ENCODE measurements at regions not wholly inside any gene's neighbourhood (a gene's known extent, or its start where the extent isn't known, plus 50 kb on each side); places are given as distances from the start of the nearest gene placed in this dataset.

- H4K91ac ChIP-seq (replicated peaks; ENCODE audit: insufficient read length, low read length), result no peak overlapping the region
- H3K23me2 ChIP-seq (ENCODE audit: low read depth, low read length), result no peaks in the 10 kb centered on the region
- no peaks in the 10 kb centered on the region for H3K4me1 ChIP-seq (replicated peaks in 1 of 4; ENCODE audit: control insufficient read depth in 3 of 4, insufficient read depth in 4 of 4, low read length in 3 of 4)
- no peak overlapping the region for H3K9ac ChIP-seq (replicated peaks in 1 of 4; ENCODE audit: extremely low read depth in 1 of 4, low read depth in 3 of 4, low read length in 3 of 4)
- no peak overlapping the region for H3K56ac ChIP-seq (replicated peaks; ENCODE audit: insufficient read length, low read depth, low read length)
- FAIRE-seq (no peak), DNase-seq (ENCODE audit: low read depth in 1 of 2, low spot score in 2 of 2) (no peak)
- H3K79me2 ChIP-seq (ENCODE audit: control insufficient read depth in 1 of 2, insufficient read depth in 2 of 2, low read length in 2 of 2), result no peaks in the 10 kb centered on the region
- H3K9me3 ChIP-seq (ENCODE audit: insufficient read depth in 2 of 2, low read depth in 1 of 2, low read length in 1 of 2), result no peaks in the 10 kb centered on the region
- no peak overlapping the region for H4K8ac ChIP-seq (ENCODE audit: extremely low read depth, insufficient read depth, low read length)
- no peak overlapping the region for H2AK5ac ChIP-seq (ENCODE audit: low read depth, low read length)
- H2BK20ac ChIP-seq (ENCODE audit: low read length), result no peak overlapping the region
- 45% methylated on average over 2 of the region's 2 CpGs; no CpG with 5 or more reads in 1 of the 2 experiments for WGBS, 2 experiments (ENCODE audit: extremely low coverage in 1 of 2, insufficient coverage in 1 of 2, insufficient read length in 1 of 2, insufficient replicate concordance in 2 of 2, low coverage in 1 of 2, low lambda C conversion rate in 2 of 2, missing lambda C conversion rate in 1 of 2)
- H3K79me1 ChIP-seq (ENCODE audit: low read depth, low read length), result no peaks in the 10 kb centered on the region
- H3K4ac ChIP-seq (replicated peaks; ENCODE audit: insufficient read length, low read depth, low read length), result no peak overlapping the region
- H4K20me1 ChIP-seq (replicated peaks in 1 of 2; ENCODE audit: control insufficient read depth in 1 of 2, insufficient read depth in 2 of 2, low read length in 2 of 2), result no peaks in the 10 kb centered on the region
- H3K36me3 ChIP-seq (ENCODE audit: control insufficient read depth in 2 of 4, insufficient read depth in 4 of 4, low read length in 3 of 4), result no peaks in the 10 kb centered on the region
- no peaks in the 10 kb centered on the region for H3K27me3 ChIP-seq (replicated peaks in 1 of 4; ENCODE audit: control insufficient read depth in 3 of 4, extremely low read depth in 1 of 4, insufficient read depth in 3 of 4, low read length in 3 of 4)
- H2BK120ac ChIP-seq (replicated peaks; ENCODE audit: low read depth, low read length), result no peak overlapping the region
- no peak overlapping the region for H4K5ac ChIP-seq (ENCODE audit: insufficient read length, low read depth, low read length)
- H3K4me2 ChIP-seq (ENCODE audit: insufficient read depth in 1 of 2, low read depth in 2 of 2, low read length in 2 of 2), result no peak overlapping the region
- no peak overlapping the region for H3K23ac ChIP-seq (ENCODE audit: insufficient read length)
- no peak overlapping the region for H3K27ac ChIP-seq (ENCODE audit: low read depth, low read length)
- no peak overlapping the region for H2BK15ac ChIP-seq (ENCODE audit: low read length)
- H3K18ac ChIP-seq (ENCODE audit: extremely low read depth, low read length), result no peak overlapping the region
- no peak overlapping the region for H2BK5ac ChIP-seq (ENCODE audit: low read depth, low read length)
- POLR2A ChIA-PET (ENCODE audit: partially characterized antibody), result no interaction called here
- H2AFZ ChIP-seq (ENCODE audit: low read length), result no peak overlapping the region
- H3K14ac ChIP-seq (ENCODE audit: insufficient read length), result no peak overlapping the region
- no peak overlapping the region for H3K4me3 ChIP-seq (ENCODE audit: extremely low read depth in 1 of 4, insufficient read depth in 2 of 4, low read depth in 3 of 4, low read length in 4 of 4)
- H2BK12ac ChIP-seq (ENCODE audit: low read depth, low read length), result no peak overlapping the region
- CTCF ChIA-PET (ENCODE audit: partially characterized antibody), result interaction anchor here (0.9 to 1.5 kb wide), 5 partner anchors 11 to 203 kb away, joined by 3 to 4 read pairs (median 3); no protein-coding TSS in a partner anchor
- TF ChIP-seq KDM1A (IDR thresholded peaks at IDR 0.05; ENCODE audit: borderline replicate concordance, low read length) (no peak), GTF2F1 (IDR thresholded peaks at IDR 0.05; ENCODE audit: borderline replicate concordance, low read depth, low read length) (no peak), NRF1 (IDR thresholded peaks at IDR 0.05; ENCODE audit: low read depth, low read length) (no peak), YY1 (IDR thresholded peaks at IDR 0.05; ENCODE audit: low read depth, low read length) (no peak), BRCA1 (IDR thresholded peaks at IDR 0.05; ENCODE audit: low read depth, low read length) (no peak), ASH2L (IDR thresholded peaks at IDR 0.05; ENCODE audit: low read length) (no peak), NANOG (IDR thresholded peaks at IDR 0.05; ENCODE audit: insufficient read depth, low read depth, low read length, poor library complexity, severe bottlenecking) (no peak), POLR2AphosphoS5 (IDR thresholded peaks at IDR 0.05; ENCODE audit: low read depth, low read length) (no peak), EGR1 (IDR thresholded peaks at IDR 0.05; ENCODE audit: borderline replicate concordance, low read depth, low read length) (no peak), PHF8 (conservative IDR thresholded peaks at IDR 0.05; ENCODE audit: low read depth, low read length) (no peak), CBX8 (IDR thresholded peaks at IDR 0.05; ENCODE audit: borderline replicate concordance, low read depth, low read length) (no peak), TAF7 (optimal IDR thresholded peaks at IDR 0.05; ENCODE audit: borderline replicate concordance, low read depth, low read length) (no peak), FOSL1 (IDR thresholded peaks at IDR 0.05; ENCODE audit: insufficient read depth, low read depth, low read length) (no peak), SAP30 (IDR thresholded peaks at IDR 0.05; ENCODE audit: insufficient read depth, insufficient replicate concordance, low read length) (no peak), CTBP2 (IDR thresholded peaks at IDR 0.05; ENCODE audit: borderline replicate concordance, insufficient read depth, insufficient read length, low read length) (no peak)
Measured at GRCh38 chr10:117863771-117864170, 183.0 kb downstream of the RAB11FIP2 start.

All from H1 (cell line).